HEK293 (cell line): ENCODE measurements at regions not wholly inside any gene's neighbourhood (a gene's known extent, or its start where the extent isn't known, plus 50 kb on each side); places are given as distances from the start of the nearest gene placed in this dataset.

Source experiments
- CTCF ChIA-PET: fragments of 350-600 bp; formaldehyde crosslinking; extraction: SDS; loops from one replicate; lab custom pipeline; 2021; ENCODE audit warnings: antibody characterized with exemption; lab: Yijun Ruan, JAX
- POLR2A ChIA-PET: fragments of 300-600 bp; formaldehyde crosslinking; extraction: SDS; loops from one replicate; lab custom pipeline; 2020; ENCODE audit warnings: antibody characterized with exemption, inconsistent platforms; lab: Yijun Ruan, JAX
- H3K27ac ChIP-seq: fragments of 200-500 bp; sonication (Bioruptor generic); 2 replicates; pipeline ENCODE4 v1.5.1; 2014; ENCODE audit warnings: low read depth, low read length, control low read depth, inconsistent platforms; ENCODE audit errors: extremely low read depth
- H3K36me3 ChIP-seq, 2 experiments: fragments of 200-500 bp in 1 of 2; sonication (Bioruptor generic) in 1 of 2; 1 replicate in 1 of 2; 2 replicates in 1 of 2; pipeline ENCODE4 v1.5.1; 2014 to 2017; ENCODE audit warnings: inconsistent platforms in 2 of 2, low read length in 2 of 2; ENCODE audit not compliant: control insufficient read depth in 2 of 2, insufficient read depth in 1 of 2
- H3K4me1 ChIP-seq: fragments of 200-500 bp; sonication (Bioruptor generic); 2 replicates; pipeline ENCODE4 v1.5.1; 2014; ENCODE audit warnings: mild to moderate bottlenecking, low read length, inconsistent platforms; ENCODE audit not compliant: control insufficient read depth, insufficient read depth
- H3K4me3 ChIP-seq: 2 replicates; pipeline ENCODE4 v1.5.1; 2011; ENCODE audit warnings: low read depth, mild to moderate bottlenecking, control low read depth, low read length, moderate library complexity
- H3K9me3 ChIP-seq: fragments of 200-500 bp; sonication (Bioruptor generic); 2 replicates; pipeline ENCODE4 v1.5.1; 2014; ENCODE audit warnings: low read depth, low read length, inconsistent platforms; ENCODE audit not compliant: control insufficient read depth, insufficient read depth
- AEBP2 ChIP-seq: fragments of 450-650 bp; formaldehyde crosslinking; IDR thresholded peaks from 2 replicates; pipeline ENCODE4 v1.5.1; 2016; ENCODE audit warnings: missing biosample characterization, missing genetic modification characterization, borderline replicate concordance
- BCL11A ChIP-seq: fragments of 450-650 bp; formaldehyde crosslinking; IDR thresholded peaks from 2 replicates; pipeline ENCODE4 v1.5.1; 2016; ENCODE audit warnings: low read depth, missing biosample characterization, missing genetic modification characterization
- BCL6B ChIP-seq: fragments of 450-650 bp; formaldehyde crosslinking; IDR thresholded peaks from 2 replicates; pipeline ENCODE4 v1.5.1; 2017; ENCODE audit warnings: missing biosample characterization, missing genetic modification characterization
- GLI2 ChIP-seq: fragments of 450-650 bp; formaldehyde crosslinking; IDR thresholded peaks from 2 replicates; pipeline ENCODE4; 2017; ENCODE audit warnings: missing biosample characterization, missing genetic modification characterization, low read depth, borderline replicate concordance
- GLIS1 ChIP-seq: fragments of 450-650 bp; formaldehyde crosslinking; IDR thresholded peaks from 2 replicates; pipeline ENCODE4 v1.5.1; 2016; ENCODE audit warnings: missing biosample characterization, missing genetic modification characterization
- MYNN ChIP-seq: fragments of 450-650 bp; formaldehyde crosslinking; IDR thresholded peaks from 2 replicates; pipeline ENCODE4 v1.5.1; 2016; ENCODE audit warnings: missing biosample characterization, missing genetic modification characterization, borderline replicate concordance
- OVOL3 ChIP-seq: fragments of 450-650 bp; formaldehyde crosslinking; IDR thresholded peaks from 2 replicates; pipeline ENCODE4 v1.5.1; 2016; ENCODE audit warnings: missing biosample characterization, missing genetic modification characterization
- ZIC2 ChIP-seq: fragments of 450-650 bp; formaldehyde crosslinking; IDR thresholded peaks from 2 replicates; pipeline ENCODE4 v1.5.1; 2016; ENCODE audit warnings: missing biosample characterization, missing genetic modification characterization
- ZNF146 ChIP-seq: fragments of 450-650 bp; formaldehyde crosslinking; IDR thresholded peaks from 2 replicates; pipeline ENCODE4 v1.5.1; 2016; ENCODE audit warnings: missing biosample characterization, missing genetic modification characterization
- ZNF16 ChIP-seq: fragments of 450-650 bp; formaldehyde crosslinking; IDR thresholded peaks from 2 replicates; pipeline ENCODE4 v1.5.1; 2016; ENCODE audit warnings: low read depth, missing biosample characterization, missing genetic modification characterization
- ZNF580 ChIP-seq: fragments of 450-650 bp; formaldehyde crosslinking; IDR thresholded peaks from 2 replicates; pipeline ENCODE4 v1.5.1; 2016; ENCODE audit warnings: missing biosample characterization, missing genetic modification characterization

GRCh38 chr3:13218541-13218908, 145.3 kb upstream of the IQSEC1 start:
- Histone ChIP-seq H3K36me3 (no peaks in the 10 kb centered on the region), H3K9me3 (no peaks in the 10 kb centered on the region), H3K4me3 (no peak overlapping the region), H3K4me1 (no peaks in the 10 kb centered on the region), H3K27ac (no peak overlapping the region)
- TF ChIP-seq ZNF16 (tag by site-specific recombination): peak; percentile 51; the same call in 1 of the 2 replicates
- no peak for TF ChIP-seq MYNN (tag by site-specific recombination)
- ChIA-PET POLR2A (no interaction called here), CTCF (interaction anchor here (1.2 kb wide), 1 partner anchor 126 kb away, joined by 3 read pairs; no protein-coding TSS in a partner anchor)

- Histone ChIP-seq H3K4me3 (no peak overlapping the region), H3K4me1 (no peaks in the 10 kb centered on the region), H3K9me3 (no peaks in the 10 kb centered on the region), H3K36me3 (no peaks in the 10 kb centered on the region), H3K27ac (no peak overlapping the region)
- ChIA-PET POLR2A (no interaction called here), CTCF (interaction anchor here (0.7 to 1.4 kb wide), 2 partner anchors 12 to 17 kb away, joined by 3 read pairs; no protein-coding TSS in a partner anchor)
- no peak for TF ChIP-seq BCL6B (tag by site-specific recombination)
- no peak for TF ChIP-seq GLI2 (tag by site-specific recombination)
- TF ChIP-seq BCL11A (tag by site-specific recombination): no peak
- TF ChIP-seq ZIC2 (tag by site-specific recombination): peak; percentile 32; the same call in 1 of the 2 replicates
- peak; percentile 79 for TF ChIP-seq GLIS1 (tag by site-specific recombination)
- TF ChIP-seq OVOL3 (tag by site-specific recombination): no peak
- TF ChIP-seq AEBP2 (tag by site-specific recombination): no peak
- no peak for TF ChIP-seq ZNF580 (tag by site-specific recombination)
Observed at GRCh38 chr3:13217736-13218540, 144.7 kb upstream of the IQSEC1 start.

GRCh38 chr3:13217253-13217652, 144.0 kb upstream of the IQSEC1 start:
- Histone ChIP-seq H3K9me3 (no peaks in the 10 kb centered on the region), H3K36me3 (no peaks in the 10 kb centered on the region), H3K4me1 (no peaks in the 10 kb centered on the region), H3K4me3 (no peak overlapping the region), H3K27ac (no peak overlapping the region)
- TF ChIP-seq ZNF146 (tag by site-specific recombination): peak; percentile 91
- no peak for TF ChIP-seq AEBP2 (tag by site-specific recombination)
- CTCF ChIA-PET: interaction anchor here (0.7 to 1.4 kb wide), 2 partner anchors 12 to 16 kb away, joined by 3 read pairs; no protein-coding TSS in a partner anchor
- POLR2A ChIA-PET: no interaction called here
